ENCODE measurements at regions not wholly inside any gene's neighbourhood (a gene's known extent, or its start where the extent isn't known, plus 50 kb on each side); places are given as distances from the start of the nearest gene placed in this dataset.

DNA sequence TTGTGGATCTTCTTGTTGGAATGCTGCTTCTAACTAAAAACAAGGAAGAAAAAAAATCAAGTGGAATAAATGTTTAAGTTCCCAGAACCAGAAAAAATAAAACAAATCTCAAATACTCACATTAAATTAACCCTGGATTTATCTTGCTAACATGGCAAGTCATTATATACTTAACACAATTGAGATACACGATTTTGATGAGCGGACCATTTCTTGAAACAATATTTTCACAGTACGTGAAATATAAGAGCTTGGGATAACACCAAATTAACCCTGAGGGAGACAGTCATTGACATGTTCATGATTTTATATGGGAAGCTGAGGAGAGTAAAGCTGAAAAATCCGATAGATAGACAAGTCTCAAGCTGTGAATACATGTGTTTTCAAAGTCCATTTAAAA is 128.6 kb downstream of the PTCSC3 start:
- TF ChIP-seq, protein P1, sequence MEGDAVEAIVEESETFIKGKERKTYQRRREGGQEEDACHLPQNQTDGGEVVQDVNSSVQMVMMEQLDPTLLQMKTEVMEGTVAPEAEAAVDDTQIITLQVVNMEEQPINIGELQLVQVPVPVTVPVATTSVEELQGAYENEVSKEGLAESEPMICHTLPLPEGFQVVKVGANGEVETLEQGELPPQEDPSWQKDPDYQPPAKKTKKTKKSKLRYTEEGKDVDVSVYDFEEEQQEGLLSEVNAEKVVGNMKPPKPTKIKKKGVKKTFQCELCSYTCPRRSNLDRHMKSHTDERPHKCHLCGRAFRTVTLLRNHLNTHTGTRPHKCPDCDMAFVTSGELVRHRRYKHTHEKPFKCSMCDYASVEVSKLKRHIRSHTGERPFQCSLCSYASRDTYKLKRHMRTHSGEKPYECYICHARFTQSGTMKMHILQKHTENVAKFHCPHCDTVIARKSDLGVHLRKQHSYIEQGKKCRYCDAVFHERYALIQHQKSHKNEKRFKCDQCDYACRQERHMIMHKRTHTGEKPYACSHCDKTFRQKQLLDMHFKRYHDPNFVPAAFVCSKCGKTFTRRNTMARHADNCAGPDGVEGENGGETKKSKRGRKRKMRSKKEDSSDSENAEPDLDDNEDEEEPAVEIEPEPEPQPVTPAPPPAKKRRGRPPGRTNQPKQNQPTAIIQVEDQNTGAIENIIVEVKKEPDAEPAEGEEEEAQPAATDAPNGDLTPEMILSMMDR (IDR thresholded peaks at IDR 0.05), result no peak
- no peak for TF ChIP-seq ZFX (IDR thresholded peaks at IDR 0.05; ENCODE audit: borderline replicate concordance)
- no peak overlapping the region for H3K27ac ChIP-seq

DNA sequence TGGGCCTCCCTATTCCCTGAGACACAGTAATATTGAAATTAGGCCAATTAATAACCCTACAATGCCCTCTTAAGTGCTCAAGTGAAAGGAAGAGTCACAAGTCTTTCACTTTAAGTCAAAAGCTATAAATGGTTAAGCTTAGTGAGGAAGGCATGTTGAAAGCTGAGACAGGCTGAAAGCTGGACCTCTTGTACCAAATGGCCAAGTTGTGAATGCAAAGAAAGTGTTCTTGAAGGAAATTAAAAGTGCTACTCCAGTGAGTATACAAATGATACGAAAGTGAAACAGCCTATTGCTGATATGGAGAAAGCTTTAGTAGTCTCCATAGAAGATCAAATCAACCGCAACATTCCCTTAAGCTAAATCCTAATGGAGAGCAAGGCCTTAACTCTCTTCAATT is 140.8 kb downstream of the PTCSC3 start:
- no peak for TF ChIP-seq ZFX (IDR thresholded peaks at IDR 0.05; ENCODE audit: borderline replicate concordance)
- TF ChIP-seq, protein P1 (IDR thresholded peaks at IDR 0.05), result no peak
- H3K27ac ChIP-seq, result no peak overlapping the region

DNA sequence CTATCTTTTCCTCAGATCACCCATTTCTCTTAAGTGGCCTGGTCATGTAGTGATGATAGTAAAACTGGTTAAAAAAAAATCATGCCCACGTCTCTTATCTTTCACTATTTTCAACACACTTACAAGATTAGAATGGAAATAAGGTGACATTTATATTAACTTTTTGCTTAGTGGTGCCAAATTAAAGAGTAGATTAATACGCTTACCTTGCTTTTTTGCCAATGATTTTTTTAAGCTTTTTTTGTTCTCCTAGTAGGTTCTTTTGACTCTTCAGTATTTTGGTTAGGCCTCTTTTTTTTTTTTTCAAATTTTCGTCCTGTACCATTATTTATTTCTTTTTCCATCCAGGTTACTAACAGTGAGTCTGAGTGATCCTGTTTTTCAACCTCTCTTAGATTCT is 147.9 kb downstream of the PTCSC3 start:
- H3K27ac ChIP-seq, result no peak overlapping the region
- no peak for TF ChIP-seq ZFX (IDR thresholded peaks at IDR 0.05; ENCODE audit: borderline replicate concordance)
- TF ChIP-seq, protein P1 (IDR thresholded peaks at IDR 0.05), result no peak

DNA sequence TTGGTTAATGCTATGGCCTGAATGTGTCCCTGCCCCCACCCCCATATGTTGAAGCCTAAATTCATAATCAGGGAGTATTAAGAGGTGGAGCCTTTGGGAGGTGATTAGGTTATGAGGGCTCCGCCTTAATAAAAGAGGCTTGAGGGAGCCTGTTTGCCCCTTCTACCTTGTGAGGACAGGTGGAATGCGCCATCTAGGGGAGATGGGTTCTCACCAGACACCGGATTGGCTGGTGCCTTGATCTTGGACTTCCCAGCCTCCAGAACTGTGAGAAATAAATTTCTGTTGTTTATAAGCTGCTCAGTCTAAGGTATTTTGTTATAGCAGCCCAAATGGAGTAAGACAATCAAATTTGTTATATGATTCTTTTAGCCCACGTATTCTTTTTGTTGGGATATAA is 148.3 kb downstream of the PTCSC3 start:
- no peak overlapping the region for H3K27ac ChIP-seq
- TF ChIP-seq, protein P1 (IDR thresholded peaks at IDR 0.05), result peak; percentile 29
- TF ChIP-seq ZFX (IDR thresholded peaks at IDR 0.05; ENCODE audit: borderline replicate concordance), result no peak

DNA sequence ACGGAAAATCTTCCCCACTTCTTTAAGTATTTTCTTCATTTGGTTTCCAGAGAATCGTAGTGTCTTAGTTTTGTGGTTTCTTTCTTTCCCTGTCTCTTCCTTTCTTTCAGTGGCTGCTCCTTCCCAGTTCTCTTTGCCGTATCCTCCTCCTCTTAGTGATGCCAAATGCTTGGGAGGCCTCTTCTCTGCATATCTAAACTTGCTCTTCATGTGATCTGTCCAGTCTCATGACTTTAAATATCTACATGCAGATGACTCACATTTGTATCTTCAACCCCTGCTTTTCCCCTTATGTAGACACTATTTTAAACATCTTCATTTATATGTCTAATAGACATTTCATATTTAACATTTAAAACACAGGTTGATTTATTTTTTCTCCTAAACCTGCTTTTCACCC is 149.2 kb downstream of the PTCSC3 start:
- no peak overlapping the region for H3K27ac ChIP-seq
- TF ChIP-seq, protein P1 (IDR thresholded peaks at IDR 0.05), result no peak
- TF ChIP-seq ZFX (IDR thresholded peaks at IDR 0.05; ENCODE audit: borderline replicate concordance), result no peak

DNA sequence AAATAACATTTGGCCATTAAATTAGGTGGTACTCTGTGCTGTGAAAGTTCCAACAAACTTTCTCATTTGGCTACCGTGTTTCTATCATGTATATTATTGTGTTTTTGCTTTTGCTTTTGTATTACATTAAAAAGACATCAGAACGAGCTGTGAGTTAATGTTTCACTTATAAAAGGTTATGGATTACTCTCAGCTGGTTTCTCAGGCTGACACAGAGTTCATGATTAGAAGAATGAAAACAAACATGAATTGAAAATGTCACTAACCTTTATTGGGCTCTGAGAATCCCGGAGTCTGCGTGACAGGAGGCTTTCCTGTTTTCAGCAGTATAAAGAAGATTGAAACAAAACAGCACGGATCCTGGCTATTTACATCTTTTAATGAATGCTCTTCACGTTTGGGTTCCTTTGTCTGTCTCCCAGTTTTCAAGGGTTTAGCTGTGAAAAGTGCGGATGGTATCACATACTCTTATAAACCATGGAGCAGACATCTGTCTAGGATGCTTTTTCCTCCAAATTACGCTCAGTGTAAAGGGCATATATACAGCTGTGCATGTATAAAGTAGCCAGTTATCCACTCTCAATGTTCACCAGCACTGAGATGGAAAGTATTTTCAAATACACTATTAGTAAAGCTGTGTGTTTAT is 153.6 kb downstream of the PTCSC3 start:
- no peak overlapping the region for H3K27ac ChIP-seq
- TF ChIP-seq ZFX (IDR thresholded peaks at IDR 0.05; ENCODE audit: borderline replicate concordance), result no peak
- TF ChIP-seq, protein P1 (IDR thresholded peaks at IDR 0.05), result no peak

DNA sequence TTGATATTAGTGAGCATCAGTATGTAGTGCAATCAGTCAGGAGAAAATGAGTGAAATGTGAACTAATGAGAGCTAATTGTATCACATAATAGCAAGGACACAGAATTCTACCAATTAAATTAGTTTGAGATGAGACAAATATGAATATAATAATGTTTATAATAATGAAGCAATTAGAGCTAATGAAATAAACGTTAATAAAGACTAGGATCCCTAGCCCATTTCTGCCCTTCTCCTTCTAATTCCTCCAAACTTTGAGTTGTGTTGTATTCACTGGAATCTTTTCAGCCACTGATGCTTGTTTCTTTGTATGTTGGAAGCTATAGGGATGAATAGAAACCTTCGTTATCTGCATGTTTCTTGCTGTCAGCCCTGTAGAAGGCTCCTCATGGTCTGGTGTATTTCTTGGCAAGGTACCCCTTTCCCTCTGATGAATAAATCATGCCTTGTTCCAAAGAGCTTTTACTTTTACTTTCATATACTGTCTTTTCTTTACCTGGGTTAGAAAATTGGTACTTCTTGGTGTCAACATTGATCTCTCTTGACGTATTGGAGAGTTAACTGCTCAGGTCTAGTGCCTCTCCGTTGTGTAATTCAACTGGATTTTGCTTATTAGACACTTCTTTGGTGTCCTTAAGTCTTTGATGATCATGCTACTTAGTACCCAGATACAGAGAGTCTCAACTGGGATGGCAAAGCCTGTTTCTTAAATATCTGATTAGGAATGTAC is 154.8 kb downstream of the PTCSC3 start:
- no peak for TF ChIP-seq ZFX (IDR thresholded peaks at IDR 0.05; ENCODE audit: borderline replicate concordance)
- TF ChIP-seq, protein P1 (IDR thresholded peaks at IDR 0.05), result no peak
- no peak overlapping the region for H3K27ac ChIP-seq

Measured in 22Rv1 (cell line).